AG09309 (cell line): ENCODE measurements at regions not wholly inside any gene's neighbourhood (a gene's known extent, or its start where the extent isn't known, plus 50 kb on each side); places are given as distances from the start of the nearest gene placed in this dataset.

ENCODE experiments used
- DNase-seq: peaks from one replicate; pipeline ENCODE4 v3.0.0-alpha.2; 2010; ENCODE audit warnings: low read depth
- H3K4me3 ChIP-seq: 2 replicates; pipeline ENCODE4 v1.5.1; 2011; ENCODE audit warnings: mild to moderate bottlenecking, low read depth, low read length, moderate library complexity; ENCODE audit not compliant: control insufficient read depth
- TF ChIP-seq, protein P1 (sequence below): IDR thresholded peaks from 2 replicates; pipeline ENCODE4 v1.5.1; 2011; ENCODE audit warnings: mild to moderate bottlenecking, low read depth, low read length, inconsistent platforms; ENCODE audit not compliant: insufficient read depth, control insufficient read depth; ENCODE audit errors: missing control alignments

DNA sequence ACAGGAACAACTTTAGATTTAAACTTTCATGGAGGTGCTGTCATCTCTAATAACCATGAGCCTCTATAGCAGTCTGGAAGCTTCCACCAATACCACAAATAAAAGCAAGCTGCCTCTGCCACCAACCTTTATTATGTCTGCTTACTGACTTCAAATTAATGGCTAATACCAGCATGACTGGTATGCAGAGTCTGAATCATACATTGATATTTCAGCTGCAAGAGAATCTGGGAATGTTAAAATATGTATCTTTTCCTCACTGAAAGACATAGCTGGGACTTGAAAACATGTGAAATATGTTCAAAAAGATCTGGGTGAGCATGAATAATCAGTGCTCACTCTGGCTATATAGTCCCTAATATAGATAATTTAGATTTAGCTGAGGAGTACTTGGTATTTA lies 488.6 kb downstream of the CDH8 start:
- TF ChIP-seq, protein P1, sequence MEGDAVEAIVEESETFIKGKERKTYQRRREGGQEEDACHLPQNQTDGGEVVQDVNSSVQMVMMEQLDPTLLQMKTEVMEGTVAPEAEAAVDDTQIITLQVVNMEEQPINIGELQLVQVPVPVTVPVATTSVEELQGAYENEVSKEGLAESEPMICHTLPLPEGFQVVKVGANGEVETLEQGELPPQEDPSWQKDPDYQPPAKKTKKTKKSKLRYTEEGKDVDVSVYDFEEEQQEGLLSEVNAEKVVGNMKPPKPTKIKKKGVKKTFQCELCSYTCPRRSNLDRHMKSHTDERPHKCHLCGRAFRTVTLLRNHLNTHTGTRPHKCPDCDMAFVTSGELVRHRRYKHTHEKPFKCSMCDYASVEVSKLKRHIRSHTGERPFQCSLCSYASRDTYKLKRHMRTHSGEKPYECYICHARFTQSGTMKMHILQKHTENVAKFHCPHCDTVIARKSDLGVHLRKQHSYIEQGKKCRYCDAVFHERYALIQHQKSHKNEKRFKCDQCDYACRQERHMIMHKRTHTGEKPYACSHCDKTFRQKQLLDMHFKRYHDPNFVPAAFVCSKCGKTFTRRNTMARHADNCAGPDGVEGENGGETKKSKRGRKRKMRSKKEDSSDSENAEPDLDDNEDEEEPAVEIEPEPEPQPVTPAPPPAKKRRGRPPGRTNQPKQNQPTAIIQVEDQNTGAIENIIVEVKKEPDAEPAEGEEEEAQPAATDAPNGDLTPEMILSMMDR: no peak
- H3K4me3 ChIP-seq: no peak overlapping the region
- no peak for DNase-seq

DNA sequence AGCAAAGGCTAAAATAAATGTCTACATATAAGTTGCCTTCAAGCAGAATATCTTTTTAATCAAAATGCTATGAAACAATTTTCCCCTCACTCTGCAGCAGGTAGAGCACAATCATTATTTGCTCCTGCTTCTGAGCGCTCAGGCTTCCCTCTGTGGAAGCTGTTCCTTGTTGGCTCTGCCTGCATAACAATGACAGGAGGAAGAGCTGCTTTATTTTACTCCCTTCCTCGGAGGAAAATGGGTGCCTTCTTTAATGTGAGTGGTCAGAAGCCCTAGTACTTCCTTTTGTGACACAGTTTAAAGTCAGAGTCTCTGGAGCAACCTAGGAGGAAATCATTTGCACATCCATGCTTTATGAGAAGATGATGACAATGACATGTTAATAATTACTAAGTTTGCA lies 492.1 kb downstream of the CDH8 start:
- TF ChIP-seq, protein P1: no peak
- H3K4me3 ChIP-seq: no peak overlapping the region
- no peak for DNase-seq

DNA sequence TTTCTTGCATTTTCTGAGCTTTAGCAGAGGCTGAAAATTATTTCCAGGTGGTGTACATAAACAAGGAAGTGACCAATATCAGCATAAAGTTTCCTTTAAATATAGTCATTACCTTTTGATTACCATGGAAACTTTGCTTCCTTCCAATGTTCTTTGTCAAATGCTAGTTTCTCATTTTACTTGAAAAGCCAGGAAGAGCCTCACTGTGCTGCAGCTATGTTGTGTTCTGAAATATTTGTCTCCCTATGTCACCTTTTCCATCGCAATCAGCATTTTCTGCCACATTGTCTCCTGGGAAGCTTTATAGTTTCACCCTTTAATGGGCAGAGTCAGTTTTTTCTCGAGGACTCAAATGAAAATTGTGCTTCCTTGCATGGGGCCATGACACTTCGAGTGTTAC lies 496.0 kb downstream of the CDH8 start:
- no peak for DNase-seq
- H3K4me3 ChIP-seq: no peak overlapping the region
- TF ChIP-seq, protein P1: no peak

DNA sequence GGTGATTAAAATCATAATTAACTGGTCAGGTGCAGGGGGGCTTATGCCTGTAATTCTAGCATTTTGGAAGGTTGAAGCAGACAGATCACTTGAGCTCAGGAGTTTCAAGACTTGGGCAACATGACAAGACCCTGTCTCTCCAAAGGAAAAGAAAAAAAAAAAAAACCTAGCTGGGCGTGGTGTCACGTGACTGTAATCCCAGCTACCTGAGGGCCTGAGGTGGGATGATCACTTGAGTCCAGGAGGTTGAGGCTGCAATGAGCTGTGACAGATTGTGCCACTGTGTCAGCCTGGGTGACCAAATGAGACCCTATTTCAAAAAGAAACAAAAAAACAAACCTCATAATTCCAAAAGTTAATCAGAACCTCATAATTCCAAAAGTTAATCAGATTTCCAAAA lies 505.5 kb downstream of the CDH8 start:
- TF ChIP-seq, protein P1: no peak
- no peak for DNase-seq
- no peak overlapping the region for H3K4me3 ChIP-seq

DNA sequence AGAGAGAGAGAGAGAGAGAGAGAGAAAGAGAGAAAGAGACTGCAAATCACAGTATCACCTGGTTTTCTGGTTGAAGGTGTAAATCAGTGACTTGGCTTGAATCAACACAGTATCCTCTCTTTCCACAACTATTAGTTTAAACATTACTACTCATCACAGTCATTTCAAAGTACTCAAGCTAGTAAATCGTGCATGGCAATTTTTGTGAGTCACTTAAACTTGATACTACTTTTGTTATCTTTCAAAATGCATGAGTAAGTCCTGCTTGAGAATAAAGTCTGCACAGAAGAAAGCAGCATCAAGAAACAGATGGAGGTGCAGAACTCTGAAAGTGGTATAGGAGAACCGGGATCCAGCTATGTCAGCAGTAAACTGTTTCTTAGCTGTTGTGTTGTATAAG lies 535.4 kb downstream of the CDH8 start:
- DNase-seq: no peak
- no peak overlapping the region for H3K4me3 ChIP-seq
- TF ChIP-seq, protein P1: no peak

DNA sequence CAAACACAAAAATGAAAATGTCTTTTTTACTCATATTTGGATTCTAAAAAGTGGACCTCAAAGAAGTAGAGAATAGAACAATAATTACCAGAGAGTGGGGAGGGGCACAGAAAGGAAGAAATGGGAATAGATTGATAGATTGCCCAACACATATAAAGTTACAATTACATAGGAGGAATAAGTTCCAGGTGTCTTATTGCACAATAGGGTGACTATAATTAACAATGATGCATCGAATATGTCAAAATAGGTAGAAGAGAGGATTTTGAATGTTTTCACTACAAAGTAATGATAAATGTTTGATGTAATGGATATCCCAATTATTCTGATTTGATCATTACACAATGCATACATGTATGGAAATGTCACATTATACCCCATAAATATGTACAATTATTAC lies 556.0 kb downstream of the CDH8 start:
- TF ChIP-seq, protein P1: no peak
- H3K4me3 ChIP-seq: no peak overlapping the region
- no peak for DNase-seq

DNA sequence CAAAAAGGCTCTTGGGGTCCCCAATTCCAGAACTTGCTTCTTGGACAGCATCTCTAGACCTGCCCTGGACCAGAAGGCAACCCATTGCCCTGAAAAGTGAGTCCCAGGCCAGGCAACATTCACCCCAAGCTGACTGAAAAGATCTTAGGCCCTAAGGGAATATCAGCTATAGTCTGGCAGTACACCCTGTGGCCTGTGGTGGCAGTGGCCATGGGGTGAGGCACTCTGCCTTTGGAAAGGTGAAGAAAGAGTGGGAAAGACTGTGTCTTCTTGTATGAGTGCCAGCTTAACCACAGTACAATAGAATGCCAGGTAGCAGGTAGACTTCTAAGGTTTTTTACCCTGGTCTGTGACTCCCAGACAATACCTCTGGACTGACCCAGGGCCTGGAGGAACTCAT lies 564.5 kb downstream of the CDH8 start:
- TF ChIP-seq, protein P1: no peak
- no peak for DNase-seq
- no peak overlapping the region for H3K4me3 ChIP-seq
